ENCODE measurements at regions not wholly inside any gene's neighbourhood (a gene's known extent, or its start where the extent isn't known, plus 50 kb on each side); places are given as distances from the start of the nearest gene placed in this dataset.

DNA sequence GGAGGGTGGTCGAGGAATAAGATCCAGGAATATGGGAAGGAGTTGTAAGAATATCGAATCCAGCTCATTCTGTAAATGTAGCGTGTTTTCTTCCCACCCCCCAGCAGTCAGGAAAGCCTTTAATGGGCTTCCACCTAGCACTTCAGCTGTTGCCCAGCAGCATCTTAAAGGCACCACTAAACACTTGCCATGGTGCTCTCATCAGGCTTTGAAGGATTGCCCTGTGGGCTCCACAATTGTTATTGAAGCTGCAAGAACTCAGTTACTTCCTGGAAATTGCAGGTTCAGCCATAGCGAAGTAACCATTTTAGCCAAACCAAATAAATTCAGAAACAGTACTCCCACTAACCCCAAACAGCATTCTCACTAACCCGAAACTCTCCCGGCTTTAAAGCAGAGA is 511.2 kb downstream of the PLPP3 start:
- TF ChIP-seq, protein P1, sequence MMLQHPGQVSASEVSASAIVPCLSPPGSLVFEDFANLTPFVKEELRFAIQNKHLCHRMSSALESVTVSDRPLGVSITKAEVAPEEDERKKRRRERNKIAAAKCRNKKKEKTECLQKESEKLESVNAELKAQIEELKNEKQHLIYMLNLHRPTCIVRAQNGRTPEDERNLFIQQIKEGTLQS (IDR thresholded peaks at IDR 0.05; ENCODE audit: borderline replicate concordance, extremely low read depth, low read depth, low read length) = no peak
- TF ChIP-seq CEBPB (IDR thresholded peaks at IDR 0.05; ENCODE audit: borderline replicate concordance in 1 of 2, low read depth in 2 of 2, low read length in 2 of 2) (no peak), ZNF24 (IDR thresholded peaks at IDR 0.05) (no peak), RUNX3 (IDR thresholded peaks at IDR 0.05; ENCODE audit: low read length) (no peak), HDGF (IDR thresholded peaks at IDR 0.05) (no peak), POLR2A (IDR thresholded peaks at IDR 0.05; ENCODE audit: low read depth, low read length) (no peak), JUND (IDR thresholded peaks at IDR 0.05; ENCODE audit: low read depth, low read length) (no peak), MYC (IDR thresholded peaks at IDR 0.05; ENCODE audit: insufficient read depth, insufficient read length, insufficient replicate concordance, low read length, severe bottlenecking) (no peak), JUNB (IDR thresholded peaks at IDR 0.05) (no peak), EP300 (IDR thresholded peaks at IDR 0.05; ENCODE audit: borderline replicate concordance in 1 of 2, control insufficient read depth in 1 of 2, low read depth in 2 of 2, low read length in 2 of 2) (no peak), EZH2 (IDR thresholded peaks at IDR 0.05; ENCODE audit: borderline replicate concordance, control insufficient read depth, low read depth, low read length) (no peak)
- TF ChIP-seq, protein P2, sequence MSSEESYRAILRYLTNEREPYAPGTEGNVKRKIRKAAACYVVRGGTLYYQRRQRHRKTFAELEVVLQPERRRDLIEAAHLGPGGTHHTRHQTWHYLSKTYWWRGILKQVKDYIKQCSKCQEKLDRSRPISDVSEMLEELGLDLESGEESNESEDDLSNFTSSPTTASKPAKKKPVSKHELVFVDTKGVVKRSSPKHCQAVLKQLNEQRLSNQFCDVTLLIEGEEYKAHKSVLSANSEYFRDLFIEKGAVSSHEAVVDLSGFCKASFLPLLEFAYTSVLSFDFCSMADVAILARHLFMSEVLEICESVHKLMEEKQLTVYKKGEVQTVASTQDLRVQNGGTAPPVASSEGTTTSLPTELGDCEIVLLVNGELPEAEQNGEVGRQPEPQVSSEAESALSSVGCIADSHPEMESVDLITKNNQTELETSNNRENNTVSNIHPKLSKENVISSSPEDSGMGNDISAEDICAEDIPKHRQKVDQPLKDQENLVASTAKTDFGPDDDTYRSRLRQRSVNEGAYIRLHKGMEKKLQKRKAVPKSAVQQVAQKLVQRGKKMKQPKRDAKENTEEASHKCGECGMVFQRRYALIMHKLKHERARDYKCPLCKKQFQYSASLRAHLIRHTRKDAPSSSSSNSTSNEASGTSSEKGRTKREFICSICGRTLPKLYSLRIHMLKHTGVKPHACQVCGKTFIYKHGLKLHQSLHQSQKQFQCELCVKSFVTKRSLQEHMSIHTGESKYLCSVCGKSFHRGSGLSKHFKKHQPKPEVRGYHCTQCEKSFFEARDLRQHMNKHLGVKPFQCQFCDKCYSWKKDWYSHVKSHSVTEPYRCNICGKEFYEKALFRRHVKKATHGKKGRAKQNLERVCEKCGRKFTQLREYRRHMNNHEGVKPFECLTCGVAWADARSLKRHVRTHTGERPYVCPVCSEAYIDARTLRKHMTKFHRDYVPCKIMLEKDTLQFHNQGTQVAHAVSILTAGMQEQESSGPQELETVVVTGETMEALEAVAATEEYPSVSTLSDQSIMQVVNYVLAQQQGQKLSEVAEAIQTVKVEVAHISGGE (CRISPR knock-in tag; IDR thresholded peaks at IDR 0.05) = no peak
- TF ChIP-seq, protein P3, sequence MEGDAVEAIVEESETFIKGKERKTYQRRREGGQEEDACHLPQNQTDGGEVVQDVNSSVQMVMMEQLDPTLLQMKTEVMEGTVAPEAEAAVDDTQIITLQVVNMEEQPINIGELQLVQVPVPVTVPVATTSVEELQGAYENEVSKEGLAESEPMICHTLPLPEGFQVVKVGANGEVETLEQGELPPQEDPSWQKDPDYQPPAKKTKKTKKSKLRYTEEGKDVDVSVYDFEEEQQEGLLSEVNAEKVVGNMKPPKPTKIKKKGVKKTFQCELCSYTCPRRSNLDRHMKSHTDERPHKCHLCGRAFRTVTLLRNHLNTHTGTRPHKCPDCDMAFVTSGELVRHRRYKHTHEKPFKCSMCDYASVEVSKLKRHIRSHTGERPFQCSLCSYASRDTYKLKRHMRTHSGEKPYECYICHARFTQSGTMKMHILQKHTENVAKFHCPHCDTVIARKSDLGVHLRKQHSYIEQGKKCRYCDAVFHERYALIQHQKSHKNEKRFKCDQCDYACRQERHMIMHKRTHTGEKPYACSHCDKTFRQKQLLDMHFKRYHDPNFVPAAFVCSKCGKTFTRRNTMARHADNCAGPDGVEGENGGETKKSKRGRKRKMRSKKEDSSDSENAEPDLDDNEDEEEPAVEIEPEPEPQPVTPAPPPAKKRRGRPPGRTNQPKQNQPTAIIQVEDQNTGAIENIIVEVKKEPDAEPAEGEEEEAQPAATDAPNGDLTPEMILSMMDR (IDR thresholded peaks at IDR 0.05 in 2 of 3, conservative IDR thresholded peaks at IDR 0.05 in 1 of 3; ENCODE audit: control insufficient read depth in 2 of 3, extremely low read depth in 1 of 3, insufficient read depth in 1 of 3, low read depth in 3 of 3, low read length in 3 of 3) = no peak
